ENCODE measurements at regions not wholly inside any gene's neighbourhood (a gene's known extent, or its start where the extent isn't known, plus 50 kb on each side); places are given as distances from the start of the nearest gene placed in this dataset.

DNA sequence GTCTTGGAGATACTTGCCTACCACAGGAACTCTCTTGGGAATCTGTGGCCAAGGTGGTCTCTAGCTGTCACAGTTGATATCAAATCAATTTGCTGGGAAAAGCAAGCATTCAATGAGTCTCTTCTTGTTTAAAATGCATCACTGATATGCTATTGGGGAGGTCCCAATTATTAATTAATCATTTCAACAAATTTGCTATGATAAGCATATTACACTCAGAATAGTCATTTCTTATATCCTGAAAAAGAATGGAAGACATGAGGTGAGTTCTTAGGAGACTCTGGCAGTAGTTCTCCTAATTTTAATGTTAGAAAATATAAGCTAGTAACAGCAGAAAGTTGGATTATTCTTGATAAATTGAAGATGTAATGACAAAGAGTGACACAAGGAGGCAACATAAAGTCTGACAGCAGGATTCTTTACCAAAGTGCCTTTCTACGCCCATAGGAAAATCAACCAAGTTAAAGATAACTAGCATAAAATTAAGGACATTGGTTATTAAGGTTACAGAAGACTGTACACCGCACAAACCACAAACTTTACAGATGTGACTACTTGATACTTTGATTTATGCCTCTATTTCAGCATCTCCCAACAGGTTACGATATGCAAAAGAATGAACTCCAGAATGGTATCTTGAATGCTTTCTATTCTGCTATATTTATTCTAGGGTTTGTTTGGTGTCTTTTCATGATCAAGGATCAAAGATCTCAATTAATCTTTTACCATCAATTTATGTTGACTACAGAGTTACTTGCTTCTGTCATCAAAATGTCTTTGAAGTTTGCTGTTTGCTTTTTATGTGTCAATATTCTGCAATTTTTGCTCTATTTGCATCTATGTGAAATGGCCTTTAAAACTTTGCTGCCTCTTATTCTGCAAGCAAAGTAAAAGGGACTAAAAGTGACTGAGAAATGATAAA is 349.6 kb upstream of the CLEC14A start (continued):
- TF ChIP-seq RARA (CRISPR knock-in tag; IDR thresholded peaks at IDR 0.05) (peak; percentile 57), TCF7L2 (IDR thresholded peaks at IDR 0.05; ENCODE audit: low read depth, low read length) (peak; percentile 89), DNMT3B (CRISPR knock-in tag; conservative IDR thresholded peaks at IDR 0.05) (no peak), GABPB1 (CRISPR knock-in tag; IDR thresholded peaks at IDR 0.05) (no peak), GATAD1 (CRISPR knock-in tag; IDR thresholded peaks at IDR 0.05) (0 out of 2 replicates have a peak, but pooled peaks have one; percentile 15), PBX3 (CRISPR knock-in tag; IDR thresholded peaks at IDR 0.05; ENCODE audit: borderline replicate concordance) (no peak; the same call in 1 of the 2 replicates), ZNF407 (CRISPR knock-in tag; IDR thresholded peaks at IDR 0.05; ENCODE audit: not compliant biosample characterization) (no peak), DPF2 (CRISPR knock-in tag; IDR thresholded peaks at IDR 0.05; ENCODE audit: borderline replicate concordance, low read depth) (peak; percentile 50; the same call in 1 of the 2 replicates), ZNF850 (CRISPR knock-in tag; conservative IDR thresholded peaks at IDR 0.05) (no peak), JUN (CRISPR knock-in tag; IDR thresholded peaks at IDR 0.05) (no peak), MAFK (conservative IDR thresholded peaks at IDR 0.05 in 1 of 2, IDR thresholded peaks at IDR 0.05 in 1 of 2; ENCODE audit: low read length in 2 of 2) (peak; percentile 80 to 86), ZNF33B (CRISPR knock-in tag; IDR thresholded peaks at IDR 0.05) (no peak), ASH2L (IDR thresholded peaks at IDR 0.05; ENCODE audit: insufficient read length, low read depth, low read length) (peak; percentile 59), TRIM24 (CRISPR knock-in tag; IDR thresholded peaks at IDR 0.05) (no peak), GATA4 (IDR thresholded peaks at IDR 0.05; ENCODE audit: borderline replicate concordance, low read depth) (peak; percentile 50; the same call in 1 of the 2 replicates)
- TF ChIP-seq, protein P1, sequence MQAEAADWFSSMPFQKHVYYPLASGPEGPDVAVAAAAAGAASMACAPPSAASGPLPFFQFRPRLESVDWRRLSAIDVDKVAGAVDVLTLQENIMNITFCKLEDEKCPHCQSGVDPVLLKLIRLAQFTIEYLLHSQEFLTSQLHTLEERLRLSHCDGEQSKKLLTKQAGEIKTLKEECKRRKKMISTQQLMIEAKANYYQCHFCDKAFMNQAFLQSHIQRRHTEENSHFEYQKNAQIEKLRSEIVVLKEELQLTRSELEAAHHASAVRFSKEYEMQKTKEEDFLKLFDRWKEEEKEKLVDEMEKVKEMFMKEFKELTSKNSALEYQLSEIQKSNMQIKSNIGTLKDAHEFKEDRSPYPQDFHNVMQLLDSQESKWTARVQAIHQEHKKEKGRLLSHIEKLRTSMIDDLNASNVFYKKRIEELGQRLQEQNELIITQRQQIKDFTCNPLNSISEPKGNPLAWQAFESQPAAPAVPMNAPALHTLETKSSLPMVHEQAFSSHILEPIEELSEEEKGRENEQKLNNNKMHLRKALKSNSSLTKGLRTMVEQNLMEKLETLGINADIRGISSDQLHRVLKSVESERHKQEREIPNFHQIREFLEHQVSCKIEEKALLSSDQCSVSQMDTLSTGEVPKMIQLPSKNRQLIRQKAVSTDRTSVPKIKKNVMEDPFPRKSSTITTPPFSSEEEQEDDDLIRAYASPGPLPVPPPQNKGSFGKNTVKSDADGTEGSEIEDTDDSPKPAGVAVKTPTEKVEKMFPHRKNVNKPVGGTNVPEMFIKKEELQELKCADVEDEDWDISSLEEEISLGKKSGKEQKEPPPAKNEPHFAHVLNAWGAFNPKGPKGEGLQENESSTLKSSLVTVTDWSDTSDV (CRISPR knock-in tag; IDR thresholded peaks at IDR 0.05) = no peak

Measured in HepG2 (cell line).